Vagina (tissue), 2 donors: ENCODE measurements at regions not wholly inside any gene's neighbourhood (a gene's known extent, or its start where the extent isn't known, plus 50 kb on each side); places are given as distances from the start of the nearest gene placed in this dataset.

Source experiments
- CTCF ChIP-seq, 3 experiments: fragments of 450-650 bp in 2 of 3; fragments of 200-600 bp in 1 of 3; sonication (generic) in 1 of 3; IDR thresholded peaks; one replicate each; pipeline ENCODE4 v1.5.1; 2017 to 2019; ENCODE audit warnings: antibody characterized with exemption in 3 of 3, mild to moderate bottlenecking in 2 of 3, moderate library complexity in 2 of 3
- POLR2A ChIP-seq, 2 donors: fragments of 450-650 bp; IDR thresholded peaks; one replicate each; pipeline ENCODE4 v1.6.1; 2017; ENCODE audit warnings: antibody characterized with exemption in 2 of 2, mild to moderate bottlenecking in 2 of 2, moderate library complexity in 2 of 2

- TF ChIP-seq CTCF (IDR thresholded peaks at IDR 0.05) (no peak), POLR2A (IDR thresholded peaks at IDR 0.05) (no peak)
These were observed 272.1 kb upstream of the IL12B start for GRCh38 chr5:159602434-159602833.
